Uterus (tissue), 3 donors: ENCODE measurements at regions not wholly inside any gene's neighbourhood (a gene's known extent, or its start where the extent isn't known, plus 50 kb on each side); places are given as distances from the start of the nearest gene placed in this dataset.

Experiments used
- DNase-seq, 2 donors: peaks; one replicate each; pipeline ENCODE4 v3.0.0-alpha.2; 2019 to 2020
- H3K27ac ChIP-seq, 2 donors: fragments of 200-600 bp; sonication (generic); 1 replicate in 1 of 2; 2 replicates in 1 of 2; pipeline ENCODE4 v1.5.1; 2016 to 2018
- H3K27me3 ChIP-seq, 2 donors: fragments of 200-600 bp; sonication (generic); one replicate each; pipeline ENCODE4 v1.5.1; 2018 to 2019; ENCODE audit warnings: control low read depth in 1 of 2
- H3K36me3 ChIP-seq, 2 donors: fragments of 200-600 bp; sonication (generic); one replicate each; pipeline ENCODE4 v1.5.1; 2019; ENCODE audit warnings: control low read depth in 1 of 2
- H3K4me1 ChIP-seq, 2 donors: fragments of 200-600 bp; sonication (generic); one replicate each; pipeline ENCODE4 v1.5.1; 2018 to 2019; ENCODE audit warnings: control low read depth in 1 of 2
- H3K4me3 ChIP-seq, 2 donors: fragments of 200-600 bp; sonication (generic); 1 replicate in 1 of 2; 2 replicates in 1 of 2; pipeline ENCODE4 v1.5.1; 2018 to 2019; ENCODE audit warnings: mild to moderate bottlenecking in 1 of 2
- H3K9me3 ChIP-seq, 2 donors: fragments of 200-600 bp; sonication (generic); one replicate each; pipeline ENCODE4 v1.5.1; 2019; ENCODE audit warnings: control low read depth in 1 of 2
- CTCF ChIP-seq, 4 experiments: fragments of 200-600 bp in 2 of 4; fragments of 450-650 bp in 2 of 4; sonication (generic) in 2 of 4; IDR thresholded peaks; one replicate each; pipeline ENCODE4 v1.5.1; 2016 to 2019; ENCODE audit warnings: antibody characterized with exemption in 4 of 4, mild to moderate bottlenecking in 2 of 4, moderate library complexity in 1 of 4
- POLR2A ChIP-seq, 2 donors: fragments of 450-650 bp; IDR thresholded peaks; one replicate each; pipeline ENCODE4 v1.6.1; 2016; ENCODE audit warnings: antibody characterized with exemption in 2 of 2, mild to moderate bottlenecking in 1 of 2, moderate library complexity in 1 of 2
- intact Hi-C: fragments of 100-400 bp; cut with DNase I; formaldehyde crosslinking; loops from one replicate; pipeline ENCODE4 v1.15.1; 2023; ENCODE audit warnings: low total_unique reads
- donor health status: DM: yes; HTN: yes; CAD: no.

GRCh38 chr6:95208621-95209020 is 368.7 kb upstream of the MANEA start:
- Histone ChIP-seq H3K9me3 (no peaks in the 10 kb centered on the region), H3K4me3 (no peak overlapping the region), H3K27ac (no peak overlapping the region), H3K27me3 (peaks cover 0 to 7% of the 10 kb centered on the region in 2 donors), H3K4me1 (no peaks in the 10 kb centered on the region), H3K36me3 (no peaks in the 10 kb centered on the region)
- no peak for DNase-seq
- no peak for TF ChIP-seq POLR2A (IDR thresholded peaks at IDR 0.05)
- TF ChIP-seq CTCF (IDR thresholded peaks at IDR 0.05) = no peak
- intact Hi-C loops = no loop called here

- no peak overlapping the region for H3K4me3 ChIP-seq
- no peaks in the 10 kb centered on the region for H3K4me1 ChIP-seq
- no peaks in the 10 kb centered on the region for H3K36me3 ChIP-seq
- peaks cover 0 to 7% of the 10 kb centered on the region in 2 donors for H3K27me3 ChIP-seq
- no peak for TF ChIP-seq POLR2A (IDR thresholded peaks at IDR 0.05)
- TF ChIP-seq CTCF (IDR thresholded peaks at IDR 0.05) = no peak
- DNase-seq = no peak
- intact Hi-C loops = no loop called here
- H3K9me3 ChIP-seq = no peaks in the 10 kb centered on the region
- no peak overlapping the region for H3K27ac ChIP-seq
Observed at GRCh38 chr6:95209074-95209473, 368.3 kb upstream of the MANEA start.

GRCh38 chr6:95216555-95216954 is 360.8 kb upstream of the MANEA start:
- no peak for TF ChIP-seq CTCF (IDR thresholded peaks at IDR 0.05)
- no peak for TF ChIP-seq POLR2A (IDR thresholded peaks at IDR 0.05)
- Histone ChIP-seq H3K27me3 (no peaks in the 10 kb centered on the region), H3K27ac (no peak overlapping the region), H3K9me3 (no peaks in the 10 kb centered on the region), H3K36me3 (no peaks in the 10 kb centered on the region), H3K4me1 (no peaks in the 10 kb centered on the region), H3K4me3 (no peak overlapping the region)
- DNase-seq = no peak
- intact Hi-C loops = no loop called here

- Histone ChIP-seq H3K27ac (no peak overlapping the region), H3K9me3 (no peaks in the 10 kb centered on the region), H3K4me1 (no peaks in the 10 kb centered on the region), H3K36me3 (no peaks in the 10 kb centered on the region), H3K4me3 (no peak overlapping the region), H3K27me3 (peaks cover 0 to 5% of the 10 kb centered on the region in 2 donors)
- DNase-seq = no peak
- intact Hi-C loops = no loop called here
- TF ChIP-seq POLR2A (IDR thresholded peaks at IDR 0.05) (no peak), CTCF (IDR thresholded peaks at IDR 0.05) (no peak)
Observed at GRCh38 chr6:95227351-95227750, 350.0 kb upstream of the MANEA start.

- intact Hi-C loops = no loop called here
- H3K27me3 ChIP-seq = peaks cover 0 to 5% of the 10 kb centered on the region in 2 donors
- H3K27ac ChIP-seq = no peak overlapping the region
Observed at GRCh38 chr6:95228636-95229035, 348.7 kb upstream of the MANEA start.

More at GRCh38 chr6:95228636-95229035, 348.7 kb upstream of the MANEA start:
- Histone ChIP-seq H3K36me3 (no peaks in the 10 kb centered on the region), H3K4me3 (no peak overlapping the region), H3K4me1 (no peaks in the 10 kb centered on the region), H3K9me3 (no peaks in the 10 kb centered on the region)
- TF ChIP-seq POLR2A (IDR thresholded peaks at IDR 0.05) = no peak
- no peak for TF ChIP-seq CTCF (IDR thresholded peaks at IDR 0.05)
- DNase-seq = no peak
